Effector memory CD4-positive, alpha-beta T cell (primary cell): ENCODE measurements at regions not wholly inside any gene's neighbourhood (a gene's known extent, or its start where the extent isn't known, plus 50 kb on each side); places are given as distances from the start of the nearest gene placed in this dataset.

ENCODE experiments used
- DNase-seq, 3 donors: peaks; one replicate each; pipeline ENCODE4 v3.0.0-alpha.2; 2020
- H3K27ac ChIP-seq: 2 replicates; pipeline ENCODE4 v1.7.0; 2013; ENCODE audit warnings: mild to moderate bottlenecking, low read length, moderate library complexity; ENCODE audit not compliant: insufficient read depth, poor library complexity, severe bottlenecking
- H3K27me3 ChIP-seq: replicated peaks from 2 replicates; pipeline ENCODE4 v1.7.0; 2013; ENCODE audit warnings: mild to moderate bottlenecking, low read length; ENCODE audit not compliant: insufficient read depth, control insufficient read depth, poor library complexity, severe bottlenecking
- H3K36me3 ChIP-seq: 2 replicates; pipeline ENCODE4 v1.7.0; 2013; ENCODE audit warnings: mild to moderate bottlenecking, low read length, moderate library complexity; ENCODE audit not compliant: control insufficient read depth, insufficient read depth
- H3K4me1 ChIP-seq: 2 replicates; pipeline ENCODE4 v1.7.0; 2013; ENCODE audit warnings: low read length, mild to moderate bottlenecking; ENCODE audit not compliant: control insufficient read depth, insufficient read depth, poor library complexity, severe bottlenecking
- H3K4me3 ChIP-seq: 2 replicates; pipeline ENCODE4 v1.7.0; 2013; ENCODE audit warnings: low read length, low read depth, mild to moderate bottlenecking; ENCODE audit not compliant: insufficient read depth, poor library complexity, severe bottlenecking
- H3K9me3 ChIP-seq: 2 replicates; pipeline ENCODE4 v1.7.0; 2013; ENCODE audit warnings: mild to moderate bottlenecking, low read length, moderate library complexity; ENCODE audit not compliant: control insufficient read depth

DNA sequence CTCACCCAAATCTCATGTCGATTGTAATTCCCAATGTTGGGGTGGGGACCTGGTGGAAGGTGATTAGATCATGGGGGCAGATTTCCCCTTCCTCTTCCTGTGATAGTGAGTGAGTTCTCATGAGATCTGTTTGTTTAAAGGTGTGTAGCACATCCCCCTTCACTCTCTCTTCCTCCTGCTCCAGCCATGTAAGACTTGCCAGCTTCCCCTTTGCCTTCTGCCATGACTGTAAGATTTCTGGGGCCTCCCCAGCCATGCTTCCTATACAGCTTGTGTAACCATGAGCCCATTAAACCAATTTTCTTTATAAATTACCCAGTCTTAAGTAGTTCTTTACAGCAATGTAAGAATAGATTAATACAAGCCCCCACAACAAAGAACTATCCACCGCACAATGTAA is 109.9 kb upstream of the JAZF1 start:
- no peak overlapping the region for H3K27ac ChIP-seq
- no peak overlapping the region for H3K4me3 ChIP-seq
- DNase-seq, result no peak
- no peaks in the 10 kb centered on the region for H3K9me3 ChIP-seq
- no peaks in the 10 kb centered on the region for H3K36me3 ChIP-seq
- no peaks in the 10 kb centered on the region for H3K4me1 ChIP-seq
- H3K27me3 ChIP-seq, result peaks cover 4% of the 10 kb centered on the region

DNA sequence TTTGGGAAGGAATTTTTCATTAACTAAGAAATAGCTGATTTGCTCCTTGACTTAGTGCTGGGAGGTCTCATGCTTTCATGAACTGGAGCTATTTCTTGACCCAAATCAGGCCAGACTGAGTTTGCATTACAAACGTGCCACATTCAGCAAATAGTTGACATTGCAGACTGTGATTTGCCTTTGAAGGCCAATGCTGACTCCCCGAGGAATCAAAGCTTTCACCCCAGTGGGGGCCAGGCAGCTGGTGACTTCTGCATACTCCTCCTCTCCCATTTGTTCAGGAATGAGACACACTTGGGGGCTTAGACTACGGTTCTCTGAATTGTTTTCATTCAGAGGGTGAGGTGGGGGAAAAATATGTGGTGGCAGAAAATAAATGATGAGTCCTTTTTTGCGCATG is 111.0 kb upstream of the JAZF1 start:
- H3K4me1 ChIP-seq, result no peaks in the 10 kb centered on the region
- H3K9me3 ChIP-seq, result no peaks in the 10 kb centered on the region
- no peak overlapping the region for H3K27ac ChIP-seq
- H3K27me3 ChIP-seq, result peaks cover 4% of the 10 kb centered on the region
- H3K4me3 ChIP-seq, result no peak overlapping the region
- no peak for DNase-seq
- no peaks in the 10 kb centered on the region for H3K36me3 ChIP-seq

DNA sequence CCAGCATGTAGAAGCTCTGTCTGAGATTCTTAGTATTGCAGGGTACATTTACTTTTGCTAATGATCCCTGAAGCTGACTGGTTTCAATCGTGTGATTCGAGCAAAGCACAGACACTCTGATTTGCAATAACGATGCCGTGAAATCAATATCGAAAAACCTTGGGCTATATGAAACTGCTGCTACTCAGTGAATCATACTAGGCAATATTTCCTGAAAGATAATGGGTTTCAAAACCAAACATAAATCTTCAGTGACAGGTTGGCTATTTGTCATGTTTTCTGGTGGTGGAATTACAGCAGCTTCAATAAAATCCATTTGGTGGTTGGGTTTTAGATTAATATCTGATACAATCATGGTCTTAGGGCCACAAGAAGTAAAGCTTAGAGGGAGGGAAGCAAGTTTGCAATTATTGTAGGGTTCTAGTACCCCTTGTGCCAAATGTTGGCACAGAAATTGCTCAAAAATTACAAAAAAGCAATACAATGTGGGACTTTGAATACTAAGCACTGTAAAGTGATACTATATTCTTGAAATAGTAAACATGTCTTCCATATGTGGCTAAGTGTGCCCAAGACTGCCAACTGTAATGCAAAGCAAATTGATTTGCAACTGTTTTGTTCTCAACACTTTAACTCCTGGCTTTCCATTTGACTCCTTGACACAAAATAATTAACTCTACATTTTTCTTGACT is 112.4 kb upstream of the JAZF1 start:
- DNase-seq, result no peak
- Histone ChIP-seq H3K4me1 (no peaks in the 10 kb centered on the region), H3K27me3 (peaks cover 4% of the 10 kb centered on the region), H3K36me3 (no peaks in the 10 kb centered on the region), H3K27ac (no peak overlapping the region), H3K9me3 (no peaks in the 10 kb centered on the region), H3K4me3 (no peak overlapping the region)

DNA sequence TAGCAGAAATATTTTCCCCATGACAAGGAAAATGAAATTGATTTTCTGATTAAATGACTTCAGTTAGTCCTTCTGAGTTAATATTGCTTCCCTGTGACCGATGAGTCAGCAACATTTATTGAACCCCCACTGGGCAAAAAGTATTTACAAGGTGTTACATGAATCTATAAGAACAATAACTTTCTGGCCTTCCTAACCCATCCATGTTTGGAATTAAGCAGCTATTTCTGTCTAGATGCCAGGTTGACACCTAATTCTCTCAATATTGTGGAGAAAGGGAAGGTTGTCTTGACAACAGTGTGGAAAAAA is 112.9 kb upstream of the JAZF1 start:
- H3K4me3 ChIP-seq, result no peak overlapping the region
- no peaks in the 10 kb centered on the region for H3K9me3 ChIP-seq
- H3K27ac ChIP-seq, result no peak overlapping the region
- no peaks in the 10 kb centered on the region for H3K36me3 ChIP-seq
- DNase-seq, result no peak
- no peaks in the 10 kb centered on the region for H3K4me1 ChIP-seq
- peaks cover 4% of the 10 kb centered on the region for H3K27me3 ChIP-seq

DNA sequence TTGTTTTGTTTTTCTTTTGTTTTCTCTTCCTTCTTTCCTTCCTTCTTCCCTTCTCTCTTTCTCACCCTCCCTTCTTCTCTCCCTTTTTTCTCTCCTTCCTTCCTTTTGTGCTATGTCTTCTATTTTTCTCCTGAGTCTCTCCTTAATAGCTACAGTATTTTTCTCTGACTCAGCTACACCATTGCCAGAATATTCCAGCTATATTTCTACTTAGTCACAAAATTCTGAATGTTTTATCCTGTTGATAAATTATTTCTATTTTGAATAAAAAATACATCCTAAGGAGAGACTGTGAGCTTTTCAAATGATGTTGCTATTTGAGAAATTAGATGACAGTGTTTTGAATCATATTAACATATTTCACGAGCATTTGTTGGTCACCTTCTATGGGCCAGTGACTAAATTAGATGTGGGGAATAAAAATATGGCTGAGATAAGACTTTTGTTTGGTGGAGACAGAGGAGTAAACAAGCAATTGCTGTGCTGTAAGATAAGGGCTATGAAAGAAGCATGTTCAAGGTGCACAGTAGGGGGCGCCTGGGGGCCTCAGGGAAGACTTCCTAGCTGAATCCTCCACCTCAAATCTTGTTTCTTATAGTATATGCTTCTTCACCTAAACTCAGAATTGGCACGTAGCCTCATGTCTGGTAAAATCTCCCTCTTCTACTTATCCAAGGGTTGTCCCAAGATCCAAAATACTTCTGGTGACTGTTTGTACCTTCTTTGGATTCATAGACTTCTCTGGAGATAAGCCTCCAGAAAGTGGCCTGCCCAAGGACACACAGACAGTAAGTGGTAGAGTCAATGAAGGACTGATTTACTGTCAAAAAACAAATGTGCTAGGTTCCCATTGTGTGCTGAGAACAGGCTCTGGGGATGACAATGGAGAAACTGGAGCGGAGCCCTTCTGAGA is 115.5 kb upstream of the CREB5 start:
- Histone ChIP-seq H3K9me3 (no peaks in the 10 kb centered on the region), H3K27ac (no peak overlapping the region), H3K4me1 (no peaks in the 10 kb centered on the region), H3K4me3 (no peak overlapping the region), H3K36me3 (no peaks in the 10 kb centered on the region), H3K27me3 (peaks cover 1% of the 10 kb centered on the region)
- DNase-seq, result peak in 1 of 3 donors; percentile 7

DNA sequence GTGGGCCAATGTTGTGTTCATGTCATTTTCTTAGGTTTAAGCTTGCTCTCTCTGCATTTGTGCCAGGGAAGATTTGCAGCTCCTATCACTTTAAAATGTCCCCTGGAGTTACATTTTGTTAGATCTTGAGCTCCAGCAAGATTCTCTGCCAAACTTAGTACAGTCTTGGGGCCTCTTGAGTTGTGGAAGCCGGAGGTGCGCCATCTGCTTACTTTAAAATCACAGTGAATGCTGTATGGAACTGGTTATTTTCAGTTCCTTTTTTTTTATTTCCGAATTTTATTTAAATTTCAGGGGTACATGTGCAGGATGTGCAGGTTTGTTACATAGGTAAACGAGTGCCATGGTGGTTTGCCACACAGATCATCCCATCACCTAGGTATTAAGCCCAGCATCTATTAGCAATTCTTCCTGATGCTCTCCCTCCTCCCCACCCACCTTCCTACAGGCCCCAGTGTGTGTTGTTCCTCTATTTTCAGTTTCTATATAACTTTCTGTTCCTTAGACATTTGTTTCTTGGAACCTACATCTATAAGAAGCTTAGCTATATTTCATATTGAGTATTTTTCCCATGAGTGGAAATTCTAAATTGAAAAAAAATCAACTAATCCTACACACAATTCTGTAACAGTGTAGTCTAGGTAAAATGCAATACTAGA is 114.4 kb upstream of the CREB5 start:
- Histone ChIP-seq H3K4me1 (no peaks in the 10 kb centered on the region), H3K9me3 (no peaks in the 10 kb centered on the region), H3K27ac (no peak overlapping the region), H3K36me3 (no peaks in the 10 kb centered on the region), H3K27me3 (no peaks in the 10 kb centered on the region), H3K4me3 (no peak overlapping the region)
- no peak for DNase-seq

DNA sequence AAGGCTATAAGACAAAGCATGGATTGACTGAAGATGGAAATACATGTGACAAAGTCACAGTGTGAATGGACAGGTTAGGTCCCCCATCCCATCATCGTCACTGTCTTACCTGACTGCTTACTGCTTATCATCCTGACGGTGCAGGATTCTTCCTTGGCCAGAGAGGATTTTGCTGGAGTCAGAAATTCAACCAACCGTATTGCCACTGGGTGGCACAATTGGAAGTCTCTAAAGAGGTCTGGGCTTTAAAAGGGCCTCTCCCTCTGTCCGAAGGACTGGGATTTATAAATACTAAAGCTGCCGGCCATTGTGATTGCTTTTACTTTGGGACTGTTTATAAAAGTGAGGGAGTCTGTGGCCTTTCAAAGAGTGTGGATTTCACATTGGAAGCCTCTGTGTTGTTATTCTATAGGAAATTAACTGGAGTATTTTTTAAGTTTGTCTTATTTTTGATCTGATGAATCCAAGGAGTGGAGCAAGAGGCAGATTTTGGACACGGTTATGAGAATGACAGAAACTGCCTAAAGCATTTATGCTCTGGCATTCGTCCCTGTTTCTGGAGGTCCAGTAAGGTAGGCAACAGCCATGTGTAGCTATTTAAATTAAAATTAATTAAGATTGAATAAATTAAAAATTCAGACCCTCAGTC is 113.3 kb upstream of the CREB5 start:
- Histone ChIP-seq H3K27me3 (no peaks in the 10 kb centered on the region), H3K9me3 (no peaks in the 10 kb centered on the region), H3K4me3 (no peak overlapping the region), H3K4me1 (no peaks in the 10 kb centered on the region), H3K36me3 (no peaks in the 10 kb centered on the region), H3K27ac (no peak overlapping the region)
- DNase-seq, result no peak

DNA sequence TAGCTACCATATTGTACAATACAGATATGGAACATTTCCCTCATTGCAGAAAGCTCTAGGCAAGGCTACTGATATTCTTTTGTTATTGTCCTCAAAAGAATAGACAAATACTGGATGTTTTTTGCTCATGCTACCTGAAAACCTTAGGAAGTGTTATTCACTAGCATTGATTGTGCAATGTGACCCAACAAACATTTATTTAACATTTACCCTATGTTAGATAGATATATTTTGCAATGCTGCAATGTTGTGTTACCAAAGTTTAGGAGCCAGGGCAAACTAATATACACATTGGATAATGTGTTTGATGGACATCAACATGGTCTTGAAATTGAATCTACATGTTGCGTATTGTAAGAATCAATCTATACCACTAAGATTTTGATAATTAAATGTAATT is 112.8 kb upstream of the CREB5 start:
- Histone ChIP-seq H3K27ac (no peak overlapping the region), H3K9me3 (no peaks in the 10 kb centered on the region), H3K36me3 (no peaks in the 10 kb centered on the region), H3K4me3 (no peak overlapping the region), H3K27me3 (no peaks in the 10 kb centered on the region), H3K4me1 (no peaks in the 10 kb centered on the region)
- DNase-seq, result no peak

DNA sequence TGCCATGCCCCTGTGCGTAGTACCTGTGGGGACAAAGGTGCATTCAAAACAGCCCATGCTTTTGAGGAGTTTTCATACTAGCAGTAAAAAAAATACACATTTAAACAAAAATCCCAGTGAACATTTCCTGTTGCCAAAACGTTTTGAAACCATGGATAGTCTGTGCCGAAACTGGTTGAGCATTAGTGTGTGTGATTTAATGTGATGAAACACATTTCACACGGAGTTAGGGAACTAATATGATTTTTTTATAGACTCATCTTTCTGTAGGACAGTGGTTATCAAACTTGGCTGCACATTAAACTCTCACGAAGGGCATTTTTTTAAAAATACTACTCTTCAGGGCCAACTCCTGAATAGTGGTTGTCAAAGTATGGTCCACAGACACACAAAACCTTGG is 111.8 kb upstream of the CREB5 start:
- no peak for DNase-seq
- Histone ChIP-seq H3K27me3 (no peaks in the 10 kb centered on the region), H3K4me1 (no peaks in the 10 kb centered on the region), H3K9me3 (no peaks in the 10 kb centered on the region), H3K36me3 (no peaks in the 10 kb centered on the region), H3K27ac (no peak overlapping the region), H3K4me3 (no peak overlapping the region)
